ENCODE measurements at regions not wholly inside any gene's neighbourhood (a gene's known extent, or its start where the extent isn't known, plus 50 kb on each side); places are given as distances from the start of the nearest gene placed in this dataset.

GRCh38 chr2:48195169-48195568, 119.3 kb upstream of the FOXN2 start:
- ATAC-seq (no peak), DNase-seq (no peak)
- WGBS (ENCODE audit: insufficient coverage) = 85% methylated on average over 2 of the region's 3 CpGs
- H3K4me3 Mint-ChIP-seq = no peak overlapping the region
- no peaks in the 10 kb centered on the region for H3K9me3 Mint-ChIP-seq
- no peaks in the 10 kb centered on the region for H3K4me1 Mint-ChIP-seq
- Histone ChIP-seq H3K27me3 (ENCODE audit: control insufficient read depth, insufficient read depth, low read length) (no peaks in the 10 kb centered on the region), H3K4me3 (ENCODE audit: low read length) (no peak overlapping the region), H3K4me1 (ENCODE audit: control insufficient read depth, insufficient read depth, low read length) (no peaks in the 10 kb centered on the region), H3K27ac (ENCODE audit: low read length) (no peak overlapping the region), H3K9me3 (ENCODE audit: control insufficient read depth, insufficient read depth, low read length) (no peaks in the 10 kb centered on the region), H3K36me3 (ENCODE audit: control insufficient read depth, insufficient read depth, low read length) (no peaks in the 10 kb centered on the region)
- no peak overlapping the region for H3K27ac Mint-ChIP-seq
- TF ChIP-seq CTCF (IDR thresholded peaks at IDR 0.05) = no peak
- intact Hi-C loops (cut with micrococcal nuclease) = no loop called here
- no peaks in the 10 kb centered on the region for H3K36me3 Mint-ChIP-seq
- no peaks in the 10 kb centered on the region for H3K27me3 Mint-ChIP-seq (ENCODE audit: low read depth in 2 of 2)

DNA sequence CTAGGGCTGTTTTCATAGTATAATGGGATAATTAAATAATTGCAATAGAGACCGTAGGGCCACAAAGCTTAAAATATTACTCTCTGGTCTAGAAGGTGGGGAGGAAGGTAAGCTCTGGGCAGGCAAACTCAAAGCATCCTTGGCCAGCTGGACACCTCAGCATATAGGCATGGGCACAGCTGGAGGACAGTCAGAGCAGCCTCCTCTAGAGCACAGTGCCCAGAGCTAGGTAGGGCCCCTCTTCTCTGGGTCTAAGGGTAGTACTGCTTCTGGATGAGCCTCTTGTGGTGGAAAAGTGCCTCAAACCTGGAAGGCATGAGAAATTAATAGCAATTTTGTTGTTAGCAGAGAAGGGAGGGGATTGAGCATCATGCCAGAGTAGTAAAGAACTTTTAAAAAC, 116.9 kb upstream of the FOXN2 start:
- H3K4me1 Mint-ChIP-seq = no peaks in the 10 kb centered on the region
- no peak overlapping the region for H3K4me3 ChIP-seq (ENCODE audit: low read length)
- H3K27me3 ChIP-seq (ENCODE audit: control insufficient read depth, insufficient read depth, low read length) = no peaks in the 10 kb centered on the region
- H3K27me3 Mint-ChIP-seq (ENCODE audit: low read depth in 2 of 2) = no peaks in the 10 kb centered on the region
- no peaks in the 10 kb centered on the region for H3K4me1 ChIP-seq (ENCODE audit: control insufficient read depth, insufficient read depth, low read length)
- no peak for ATAC-seq
- no peak overlapping the region for H3K4me3 Mint-ChIP-seq
- DNase-seq = no peak
- WGBS (ENCODE audit: insufficient coverage) = 95% methylated on average over 1 of the region's 1 CpG
- no peak overlapping the region for H3K27ac ChIP-seq (ENCODE audit: low read length)
- H3K36me3 ChIP-seq (ENCODE audit: control insufficient read depth, insufficient read depth, low read length) = no peaks in the 10 kb centered on the region
- no peaks in the 10 kb centered on the region for H3K36me3 Mint-ChIP-seq
- no peak overlapping the region for H3K27ac Mint-ChIP-seq
- no peaks in the 10 kb centered on the region for H3K9me3 ChIP-seq (ENCODE audit: control insufficient read depth, insufficient read depth, low read length)
- intact Hi-C loops (cut with micrococcal nuclease) = no loop called here
- no peak for TF ChIP-seq CTCF (IDR thresholded peaks at IDR 0.05)
- H3K9me3 Mint-ChIP-seq = no peaks in the 10 kb centered on the region

- no peak overlapping the region for H3K4me3 Mint-ChIP-seq
- no peaks in the 10 kb centered on the region for H3K36me3 Mint-ChIP-seq
- no peaks in the 10 kb centered on the region for H3K36me3 ChIP-seq (ENCODE audit: control insufficient read depth, insufficient read depth, low read length)
- H3K9me3 Mint-ChIP-seq = no peaks in the 10 kb centered on the region
- H3K9me3 ChIP-seq (ENCODE audit: control insufficient read depth, insufficient read depth, low read length) = no peaks in the 10 kb centered on the region
- 93% methylated on average over 1 of the region's 1 CpG for WGBS (ENCODE audit: insufficient coverage)
- no peaks in the 10 kb centered on the region for H3K27me3 Mint-ChIP-seq (ENCODE audit: low read depth in 2 of 2)
- H3K27me3 ChIP-seq (ENCODE audit: control insufficient read depth, insufficient read depth, low read length) = no peaks in the 10 kb centered on the region
- H3K4me3 ChIP-seq (ENCODE audit: low read length) = no peak overlapping the region
- H3K4me1 Mint-ChIP-seq = no peaks in the 10 kb centered on the region
- no peak overlapping the region for H3K27ac Mint-ChIP-seq
- ATAC-seq (no peak), DNase-seq (no peak)
- no peak for TF ChIP-seq CTCF (IDR thresholded peaks at IDR 0.05)
- H3K27ac ChIP-seq (ENCODE audit: low read length) = no peak overlapping the region
- no peaks in the 10 kb centered on the region for H3K4me1 ChIP-seq (ENCODE audit: control insufficient read depth, insufficient read depth, low read length)
- intact Hi-C loops (cut with micrococcal nuclease) = no loop called here
Observed at GRCh38 chr2:48198371-48198770, 116.1 kb upstream of the FOXN2 start.

GRCh38 chr2:48199070-48199469, 115.4 kb upstream of the FOXN2 start:
- TF ChIP-seq CTCF (IDR thresholded peaks at IDR 0.05) = no peak
- no peak for ATAC-seq
- Histone ChIP-seq H3K36me3 (ENCODE audit: control insufficient read depth, insufficient read depth, low read length) (no peaks in the 10 kb centered on the region), H3K27ac (ENCODE audit: low read length) (no peak overlapping the region), H3K4me1 (ENCODE audit: control insufficient read depth, insufficient read depth, low read length) (no peaks in the 10 kb centered on the region), H3K27me3 (ENCODE audit: control insufficient read depth, insufficient read depth, low read length) (no peaks in the 10 kb centered on the region), H3K9me3 (ENCODE audit: control insufficient read depth, insufficient read depth, low read length) (no peaks in the 10 kb centered on the region), H3K4me3 (ENCODE audit: low read length) (no peak overlapping the region)
- 95% methylated on average over 7 of the region's 7 CpGs for WGBS (ENCODE audit: insufficient coverage)
- Mint-ChIP-seq H3K36me3 (no peaks in the 10 kb centered on the region), H3K27ac (no peak overlapping the region), H3K9me3 (no peaks in the 10 kb centered on the region), H3K27me3 (ENCODE audit: low read depth in 2 of 2) (no peaks in the 10 kb centered on the region), H3K4me3 (no peak overlapping the region), H3K4me1 (no peaks in the 10 kb centered on the region)
- no peak for DNase-seq
- intact Hi-C loops (cut with micrococcal nuclease) = no loop called here

Measured in natural killer cell (primary cell).